ENCODE measurements at regions not wholly inside any gene's neighbourhood (a gene's known extent, or its start where the extent isn't known, plus 50 kb on each side); places are given as distances from the start of the nearest gene placed in this dataset.
A peak's percentile ranks its signal among the peaks of the same experiment; 100 is the strongest.

DNA sequence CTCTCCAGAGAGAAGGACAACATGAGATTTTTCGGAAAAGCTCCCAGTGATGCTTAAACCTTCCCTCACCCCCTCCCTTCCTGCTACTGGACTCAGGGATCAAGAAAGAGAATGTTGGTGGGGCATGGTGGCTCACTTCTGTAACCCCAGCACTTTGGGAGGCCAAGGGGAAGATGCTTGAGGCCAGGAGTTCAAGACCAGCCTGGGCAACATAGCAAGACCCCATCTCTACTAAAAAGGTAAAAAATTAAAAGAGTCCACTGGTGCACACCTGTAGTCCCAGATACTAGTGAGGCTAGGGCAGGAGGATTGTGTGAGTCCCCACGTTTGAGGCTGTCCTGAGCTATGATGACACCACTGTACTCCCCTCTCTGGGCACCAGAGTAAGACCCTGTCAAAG is 162.9 kb upstream of the RAB4A start:
- H3K18ac ChIP-seq (ENCODE audit: low read depth in 1 of 2, low read length in 2 of 2) = no peak overlapping the region
- no peak overlapping the region for H4K91ac ChIP-seq (ENCODE audit: low read length)
- H2AFZ ChIP-seq (ENCODE audit: low read depth, low read length) = no peak overlapping the region
- H2BK15ac ChIP-seq (ENCODE audit: low read depth, poor library complexity, severe bottlenecking) = no peak overlapping the region
- H3K36me3 ChIP-seq (ENCODE audit: control insufficient read depth in 1 of 2, insufficient read depth in 2 of 2, low read depth in 1 of 2, low read length in 2 of 2) = no peaks in the 10 kb centered on the region
- H3K23ac ChIP-seq (ENCODE audit: low read length in 2 of 2) = no peak overlapping the region
- H3K79me1 ChIP-seq (replicated peaks; ENCODE audit: low read length, poor library complexity, severe bottlenecking) = no peaks in the 10 kb centered on the region
- no peak overlapping the region for H3K9ac ChIP-seq (ENCODE audit: low read length)
- no peak overlapping the region for H2BK5ac ChIP-seq (ENCODE audit: low read depth, low read length, poor library complexity, severe bottlenecking)
- WGBS = no CpG with 5 or more reads among the region's 2 CpGs
- no peak overlapping the region for H3K4ac ChIP-seq (ENCODE audit: low read depth in 1 of 2, low read length in 2 of 2)
- peaks cover 14 to 31% of the 10 kb centered on the region in 2 experiments for H3K27me3 ChIP-seq (ENCODE audit: control insufficient read depth in 1 of 2, insufficient read depth in 1 of 2, low read length in 2 of 2)
- DNase-seq = no peak
- H3K4me3 ChIP-seq (ENCODE audit: insufficient read depth in 1 of 2, low read depth in 1 of 2, low read length in 2 of 2) = no peak overlapping the region
- H2BK12ac ChIP-seq (ENCODE audit: low read length in 2 of 2) = no peak overlapping the region
- no peak overlapping the region for H4K8ac ChIP-seq (ENCODE audit: low read length)
- H3K4me2 ChIP-seq (ENCODE audit: low read length, poor library complexity, severe bottlenecking) = no peak overlapping the region
- H3K4me1 ChIP-seq (ENCODE audit: control insufficient read depth, insufficient read depth, low read depth, low read length) = peaks cover 11% of the 10 kb centered on the region
- no peak overlapping the region for H3K27ac ChIP-seq (ENCODE audit: low read length, poor library complexity, severe bottlenecking)
- no peaks in the 10 kb centered on the region for H3K9me3 ChIP-seq (ENCODE audit: control insufficient read depth, low read length)
- no peak overlapping the region for H2BK120ac ChIP-seq (ENCODE audit: low read depth, low read length)
- H2AK5ac ChIP-seq (ENCODE audit: low read length, severe bottlenecking) = no peak overlapping the region
- no peak overlapping the region for H3K14ac ChIP-seq (ENCODE audit: low read length in 2 of 2)

DNA sequence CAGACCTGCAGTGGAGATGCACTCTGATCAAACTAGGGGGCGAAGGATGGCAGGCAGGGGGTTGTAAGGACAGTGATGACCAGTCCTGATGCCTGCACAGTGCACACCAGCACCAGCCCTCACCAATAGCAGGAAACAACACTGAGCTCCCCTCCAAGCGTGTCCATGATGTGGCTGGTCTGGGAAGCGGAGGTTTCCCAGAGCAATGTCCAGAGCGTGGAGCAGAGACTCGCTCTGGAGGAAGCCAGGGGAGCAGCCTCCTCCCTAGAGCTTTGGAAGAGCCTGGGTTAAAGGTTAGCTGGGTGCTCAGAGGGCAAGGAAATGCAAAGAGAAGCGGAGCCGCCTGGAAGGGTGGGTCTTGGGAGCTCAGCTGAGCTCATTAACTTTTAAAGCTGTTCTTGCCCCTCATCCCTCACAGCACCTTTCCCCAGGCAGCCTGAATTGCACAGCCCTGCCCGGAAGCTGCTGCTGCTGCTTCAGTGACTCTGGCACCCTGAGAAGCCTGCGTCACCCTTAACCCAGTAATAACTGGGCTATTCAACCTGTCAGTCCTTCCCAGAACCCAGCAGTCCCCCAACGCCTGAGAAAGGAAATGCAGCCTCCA is 162.2 kb upstream of the RAB4A start:
- H3K9me3 ChIP-seq (ENCODE audit: control insufficient read depth, low read length) = no peaks in the 10 kb centered on the region
- no peak overlapping the region for H2AFZ ChIP-seq (ENCODE audit: low read depth, low read length)
- peaks cover 11% of the 10 kb centered on the region for H3K4me1 ChIP-seq (ENCODE audit: control insufficient read depth, insufficient read depth, low read depth, low read length)
- H4K91ac ChIP-seq (ENCODE audit: low read length) = no peak overlapping the region
- no peak overlapping the region for H3K23ac ChIP-seq (ENCODE audit: low read length in 2 of 2)
- H3K79me1 ChIP-seq (replicated peaks; ENCODE audit: low read length, poor library complexity, severe bottlenecking) = no peaks in the 10 kb centered on the region
- peak overlapping the region; percentile 7 for H4K8ac ChIP-seq (ENCODE audit: low read length)
- H2BK120ac ChIP-seq (ENCODE audit: low read depth, low read length) = no peak overlapping the region
- peak overlapping the region; percentile 45 to 86 for H3K18ac ChIP-seq (ENCODE audit: low read depth in 1 of 2, low read length in 2 of 2)
- peak overlapping the region; percentile 12 for H2BK15ac ChIP-seq (ENCODE audit: low read depth, poor library complexity, severe bottlenecking)
- H3K27me3 ChIP-seq (ENCODE audit: control insufficient read depth in 1 of 2, insufficient read depth in 1 of 2, low read length in 2 of 2) = peaks cover 19 to 38% of the 10 kb centered on the region in 2 experiments
- no peak overlapping the region for H3K9ac ChIP-seq (ENCODE audit: low read length)
- H3K27ac ChIP-seq (ENCODE audit: low read length, poor library complexity, severe bottlenecking) = no peak overlapping the region
- DNase-seq = peak; percentile 48
- no peak overlapping the region for H2AK5ac ChIP-seq (ENCODE audit: low read length, severe bottlenecking)
- no peak overlapping the region for H3K4me2 ChIP-seq (ENCODE audit: low read length, poor library complexity, severe bottlenecking)
- peak overlapping the region in 1 of 2 experiments; percentile 80 for H3K14ac ChIP-seq (ENCODE audit: low read length in 2 of 2)
- H3K4me3 ChIP-seq (ENCODE audit: insufficient read depth in 1 of 2, low read depth in 1 of 2, low read length in 2 of 2) = no peak overlapping the region
- WGBS = 43% methylated on average over 9 of the region's 10 CpGs
- no peak overlapping the region for H2BK5ac ChIP-seq (ENCODE audit: low read depth, low read length, poor library complexity, severe bottlenecking)
- peak overlapping the region; percentile 18 to 70 for H2BK12ac ChIP-seq (ENCODE audit: low read length in 2 of 2)
- H3K4ac ChIP-seq (ENCODE audit: low read depth in 1 of 2, low read length in 2 of 2) = no peak overlapping the region
- no peaks in the 10 kb centered on the region for H3K36me3 ChIP-seq (ENCODE audit: control insufficient read depth in 1 of 2, insufficient read depth in 2 of 2, low read depth in 1 of 2, low read length in 2 of 2)

DNA sequence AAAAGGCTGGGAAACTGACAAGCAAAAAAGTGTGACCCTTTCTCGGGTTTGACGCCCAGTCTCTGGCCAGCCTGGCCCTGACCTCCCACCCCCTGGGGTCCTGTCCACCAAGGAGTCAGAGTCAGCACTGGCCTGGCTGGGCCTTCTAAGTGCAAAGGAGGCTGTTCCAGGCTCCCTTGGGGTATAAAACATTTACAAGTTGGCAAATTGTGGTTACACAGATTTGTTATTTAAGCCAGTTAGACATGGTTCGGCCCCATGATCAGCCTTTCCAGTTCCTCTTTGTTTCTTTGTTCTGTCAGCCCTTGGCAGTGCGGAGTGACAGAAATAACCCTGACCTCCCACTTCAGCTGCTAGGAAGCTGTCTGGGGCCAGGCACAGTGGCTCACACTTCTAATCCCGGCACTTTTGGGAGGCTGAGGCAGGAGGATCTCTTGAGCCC is 161.6 kb upstream of the RAB4A start:
- H3K4me1 ChIP-seq (ENCODE audit: control insufficient read depth, insufficient read depth, low read depth, low read length) = peaks cover 11% of the 10 kb centered on the region
- no peak for DNase-seq
- H3K36me3 ChIP-seq (ENCODE audit: control insufficient read depth in 1 of 2, insufficient read depth in 2 of 2, low read depth in 1 of 2, low read length in 2 of 2) = no peaks in the 10 kb centered on the region
- H3K23ac ChIP-seq (ENCODE audit: low read length in 2 of 2) = no peak overlapping the region
- H3K18ac ChIP-seq (ENCODE audit: low read depth in 1 of 2, low read length in 2 of 2) = peak overlapping the region in 1 of 2 experiments; percentile 65
- H3K9ac ChIP-seq (ENCODE audit: low read length) = no peak overlapping the region
- 71% methylated on average over 5 of the region's 5 CpGs for WGBS
- H3K4me2 ChIP-seq (ENCODE audit: low read length, poor library complexity, severe bottlenecking) = no peak overlapping the region
- H3K14ac ChIP-seq (ENCODE audit: low read length in 2 of 2) = no peak overlapping the region
- no peak overlapping the region for H2AFZ ChIP-seq (ENCODE audit: low read depth, low read length)
- H2AK5ac ChIP-seq (ENCODE audit: low read length, severe bottlenecking) = no peak overlapping the region
- H2BK5ac ChIP-seq (ENCODE audit: low read depth, low read length, poor library complexity, severe bottlenecking) = no peak overlapping the region
- no peak overlapping the region for H2BK120ac ChIP-seq (ENCODE audit: low read depth, low read length)
- H3K4ac ChIP-seq (ENCODE audit: low read depth in 1 of 2, low read length in 2 of 2) = peak overlapping the region; percentile 47 to 67
- H3K27me3 ChIP-seq (ENCODE audit: control insufficient read depth in 1 of 2, insufficient read depth in 1 of 2, low read length in 2 of 2) = peaks cover 25 to 44% of the 10 kb centered on the region in 2 experiments
- H3K4me3 ChIP-seq (ENCODE audit: insufficient read depth in 1 of 2, low read depth in 1 of 2, low read length in 2 of 2) = no peak overlapping the region
- H3K27ac ChIP-seq (ENCODE audit: low read length, poor library complexity, severe bottlenecking) = no peak overlapping the region
- H4K8ac ChIP-seq (ENCODE audit: low read length) = peak overlapping the region; percentile 62
- H4K91ac ChIP-seq (ENCODE audit: low read length) = peak overlapping the region; percentile 65
- no peaks in the 10 kb centered on the region for H3K79me1 ChIP-seq (replicated peaks; ENCODE audit: low read length, poor library complexity, severe bottlenecking)
- peak overlapping the region; percentile 71 for H2BK15ac ChIP-seq (ENCODE audit: low read depth, poor library complexity, severe bottlenecking)
- H3K9me3 ChIP-seq (ENCODE audit: control insufficient read depth, low read length) = no peaks in the 10 kb centered on the region
- peak overlapping the region; percentile 56 to 75 for H2BK12ac ChIP-seq (ENCODE audit: low read length in 2 of 2)

DNA sequence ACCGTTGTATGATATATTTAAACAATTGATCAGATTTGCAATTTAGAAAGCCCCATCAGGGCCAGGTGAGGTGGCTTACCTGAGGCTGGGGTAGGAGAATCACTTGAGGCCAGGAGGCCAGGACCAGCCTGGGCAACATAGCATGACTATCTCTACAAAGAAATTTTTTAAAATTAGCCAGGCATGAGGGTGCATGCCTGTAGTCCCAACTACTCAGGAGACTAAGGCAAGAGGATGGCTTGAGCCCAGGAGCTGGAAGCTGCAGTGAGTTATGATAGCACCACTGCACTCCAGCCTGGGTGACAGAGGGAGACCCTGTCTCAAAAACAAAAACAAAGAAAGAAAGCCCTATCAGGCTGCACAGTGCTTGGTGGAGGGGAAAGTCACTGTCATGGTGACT is 159.9 kb upstream of the RAB4A start:
- WGBS = 100% methylated on average over 1 of the region's 1 CpG
- DNase-seq = no peak

More for the DNA sequence above, 159.9 kb upstream of the RAB4A start:
- H3K14ac ChIP-seq (ENCODE audit: low read length in 2 of 2) = peak overlapping the region in 1 of 2 experiments; percentile 62
- no peak overlapping the region for H3K23ac ChIP-seq (ENCODE audit: low read length in 2 of 2)
- peaks cover 13% of the 10 kb centered on the region for H3K4me1 ChIP-seq (ENCODE audit: control insufficient read depth, insufficient read depth, low read depth, low read length)
- peak overlapping the region in 1 of 2 experiments; percentile 87 for H3K4ac ChIP-seq (ENCODE audit: low read depth in 1 of 2, low read length in 2 of 2)
- H2BK12ac ChIP-seq (ENCODE audit: low read length in 2 of 2) = peak overlapping the region; percentile 76 to 94
- peak overlapping the region; percentile 75 to 85 for H3K18ac ChIP-seq (ENCODE audit: low read depth in 1 of 2, low read length in 2 of 2)
- peak overlapping the region; percentile 32 for H4K8ac ChIP-seq (ENCODE audit: low read length)
- H2AK5ac ChIP-seq (ENCODE audit: low read length, severe bottlenecking) = no peak overlapping the region
- no peak overlapping the region for H3K27ac ChIP-seq (ENCODE audit: low read length, poor library complexity, severe bottlenecking)
- no peaks in the 10 kb centered on the region for H3K9me3 ChIP-seq (ENCODE audit: control insufficient read depth, low read length)
- no peak overlapping the region for H2BK120ac ChIP-seq (ENCODE audit: low read depth, low read length)
- no peak overlapping the region for H2BK5ac ChIP-seq (ENCODE audit: low read depth, low read length, poor library complexity, severe bottlenecking)
- no peak overlapping the region for H2AFZ ChIP-seq (ENCODE audit: low read depth, low read length)
- H3K27me3 ChIP-seq (ENCODE audit: control insufficient read depth in 1 of 2, insufficient read depth in 1 of 2, low read length in 2 of 2) = peaks cover 25 to 48% of the 10 kb centered on the region in 2 experiments
- no peak overlapping the region for H3K4me3 ChIP-seq (ENCODE audit: insufficient read depth in 1 of 2, low read depth in 1 of 2, low read length in 2 of 2)
- no peaks in the 10 kb centered on the region for H3K36me3 ChIP-seq (ENCODE audit: control insufficient read depth in 1 of 2, insufficient read depth in 2 of 2, low read depth in 1 of 2, low read length in 2 of 2)
- no peak overlapping the region for H3K9ac ChIP-seq (ENCODE audit: low read length)
- H3K79me1 ChIP-seq (replicated peaks; ENCODE audit: low read length, poor library complexity, severe bottlenecking) = no peaks in the 10 kb centered on the region
- peak overlapping the region; percentile 65 for H4K91ac ChIP-seq (ENCODE audit: low read length)
- no peak overlapping the region for H3K4me2 ChIP-seq (ENCODE audit: low read length, poor library complexity, severe bottlenecking)
- H2BK15ac ChIP-seq (ENCODE audit: low read depth, poor library complexity, severe bottlenecking) = peak overlapping the region; percentile 34
